ENCODE measurements at regions not wholly inside any gene's neighbourhood (a gene's known extent, or its start where the extent isn't known, plus 50 kb on each side); places are given as distances from the start of the nearest gene placed in this dataset.

GRCh38 chr18:62453864-62454263, 69.0 kb upstream of the ZCCHC2 start:
- H3K27me3 ChIP-seq (ENCODE audit: low read length): no peaks in the 10 kb centered on the region
- H3K27ac ChIP-seq (ENCODE audit: low read length): no peak overlapping the region
- H3K9me2 ChIP-seq (replicated peaks; ENCODE audit: low read length): no peaks in the 10 kb centered on the region
- DNase-seq (no peak), ATAC-seq (no peak)
- intact Hi-C loops (cut with micrococcal nuclease): no loop called here
- no peaks in the 10 kb centered on the region for H3F3A ChIP-seq (ENCODE audit: low read length, unreplicated experiment)
- no peak overlapping the region for H2AFZ ChIP-seq (ENCODE audit: low read length)
- no peak for TF ChIP-seq CTCF (conservative IDR thresholded peaks at IDR 0.05; ENCODE audit: low read depth, low read length)
- no peak for TF ChIP-seq EZH2 (IDR thresholded peaks at IDR 0.05; ENCODE audit: low read length, unreplicated experiment)
- TF ChIP-seq EZH2phosphoT487 (IDR thresholded peaks at IDR 0.05; ENCODE audit: borderline replicate concordance, low read length): no peak
- H3K4me2 ChIP-seq (ENCODE audit: low read length): no peak overlapping the region
- H3K9me3 ChIP-seq (ENCODE audit: low read length): no peaks in the 10 kb centered on the region
- no peak overlapping the region for H3K4me3 ChIP-seq (ENCODE audit: low read length)
- no peaks in the 10 kb centered on the region for H4K20me1 ChIP-seq (ENCODE audit: low read length)
- ChIA-PET POLR2A (ENCODE audit: unreplicated experiment) (no interaction called here), CTCF (no interaction called here)
- no TSS peak for BruUV-seq (replicated peaks)
- H3K4me1 ChIP-seq (ENCODE audit: insufficient read depth, low read length): peaks cover 26% of the 10 kb centered on the region
- no peaks in the 10 kb centered on the region for H3K79me2 ChIP-seq (ENCODE audit: low read length)
- H3K9ac ChIP-seq (ENCODE audit: low read length): no peak overlapping the region
- H3K36me3 ChIP-seq (ENCODE audit: low read depth, low read length): no peaks in the 10 kb centered on the region

GRCh38 chr18:62454527-62454926, 68.3 kb upstream of the ZCCHC2 start:
- CTCF ChIA-PET: no interaction called here
- H3F3A ChIP-seq (ENCODE audit: low read length, unreplicated experiment): no peaks in the 10 kb centered on the region
- no peaks in the 10 kb centered on the region for H3K36me3 ChIP-seq (ENCODE audit: low read depth, low read length)
- no peaks in the 10 kb centered on the region for H3K9me2 ChIP-seq (replicated peaks; ENCODE audit: low read length)
- POLR2A ChIA-PET (ENCODE audit: unreplicated experiment): no interaction called here
- no peaks in the 10 kb centered on the region for H3K79me2 ChIP-seq (ENCODE audit: low read length)
- no peaks in the 10 kb centered on the region for H3K9me3 ChIP-seq (ENCODE audit: low read length)
- no peak overlapping the region for H2AFZ ChIP-seq (ENCODE audit: low read length)
- H3K27me3 ChIP-seq (ENCODE audit: low read length): no peaks in the 10 kb centered on the region
- no peak for DNase-seq
- H3K9ac ChIP-seq (ENCODE audit: low read length): no peak overlapping the region
- ATAC-seq: no peak
- no peak overlapping the region for H3K4me2 ChIP-seq (ENCODE audit: low read length)
- peaks cover 26% of the 10 kb centered on the region for H3K4me1 ChIP-seq (ENCODE audit: insufficient read depth, low read length)
- TF ChIP-seq CTCF (conservative IDR thresholded peaks at IDR 0.05; ENCODE audit: low read depth, low read length): no peak
- no peak for TF ChIP-seq EZH2phosphoT487 (IDR thresholded peaks at IDR 0.05; ENCODE audit: borderline replicate concordance, low read length)
- TF ChIP-seq EZH2 (IDR thresholded peaks at IDR 0.05; ENCODE audit: low read length, unreplicated experiment): no peak
- BruUV-seq (replicated peaks): no TSS peak
- no peaks in the 10 kb centered on the region for H4K20me1 ChIP-seq (ENCODE audit: low read length)
- intact Hi-C loops (cut with micrococcal nuclease): no loop called here
- no peak overlapping the region for H3K4me3 ChIP-seq (ENCODE audit: low read length)
- H3K27ac ChIP-seq (ENCODE audit: low read length): no peak overlapping the region

GRCh38 chr18:62455222-62455621, 67.6 kb upstream of the ZCCHC2 start:
- BruUV-seq (replicated peaks): no TSS peak
- CTCF ChIA-PET: no interaction called here
- DNase-seq: no peak
- intact Hi-C loops (cut with micrococcal nuclease): no loop called here
- Histone ChIP-seq H4K20me1 (ENCODE audit: low read length) (no peaks in the 10 kb centered on the region), H3K4me3 (ENCODE audit: low read length) (no peak overlapping the region), H3K9me3 (ENCODE audit: low read length) (no peaks in the 10 kb centered on the region), H3K36me3 (ENCODE audit: low read depth, low read length) (no peaks in the 10 kb centered on the region), H3K4me2 (ENCODE audit: low read length) (no peak overlapping the region), H3K9ac (ENCODE audit: low read length) (no peak overlapping the region), H3K9me2 (replicated peaks; ENCODE audit: low read length) (no peaks in the 10 kb centered on the region), H3K79me2 (ENCODE audit: low read length) (no peaks in the 10 kb centered on the region), H3F3A (ENCODE audit: low read length, unreplicated experiment) (no peaks in the 10 kb centered on the region), H3K27ac (ENCODE audit: low read length) (no peak overlapping the region), H3K4me1 (ENCODE audit: insufficient read depth, low read length) (peaks cover 21% of the 10 kb centered on the region), H3K27me3 (ENCODE audit: low read length) (no peaks in the 10 kb centered on the region), H2AFZ (ENCODE audit: low read length) (no peak overlapping the region)
- POLR2A ChIA-PET (ENCODE audit: unreplicated experiment): no interaction called here
- ATAC-seq: no peak
- TF ChIP-seq EZH2 (IDR thresholded peaks at IDR 0.05; ENCODE audit: low read length, unreplicated experiment) (no peak), CTCF (conservative IDR thresholded peaks at IDR 0.05; ENCODE audit: low read depth, low read length) (no peak), EZH2phosphoT487 (IDR thresholded peaks at IDR 0.05; ENCODE audit: borderline replicate concordance, low read length) (no peak)

All from PC-3 (cell line).